AG10803 (cell line): ENCODE measurements at regions not wholly inside any gene's neighbourhood (a gene's known extent, or its start where the extent isn't known, plus 50 kb on each side); places are given as distances from the start of the nearest gene placed in this dataset.

Source experiments
- DNase-seq: peaks from one replicate; pipeline ENCODE4 v3.0.0; 2010; ENCODE audit warnings: low read depth
- H3K4me3 ChIP-seq: 2 replicates; pipeline ENCODE4 v1.5.1; 2011; ENCODE audit warnings: mild to moderate bottlenecking, low read length, control low read depth
- TF ChIP-seq, protein P1 (sequence below): conservative IDR thresholded peaks from 2 replicates; pipeline ENCODE4 v1.5.1; 2011; ENCODE audit warnings: mild to moderate bottlenecking, low read length, control low read depth, inconsistent platforms

DNA sequence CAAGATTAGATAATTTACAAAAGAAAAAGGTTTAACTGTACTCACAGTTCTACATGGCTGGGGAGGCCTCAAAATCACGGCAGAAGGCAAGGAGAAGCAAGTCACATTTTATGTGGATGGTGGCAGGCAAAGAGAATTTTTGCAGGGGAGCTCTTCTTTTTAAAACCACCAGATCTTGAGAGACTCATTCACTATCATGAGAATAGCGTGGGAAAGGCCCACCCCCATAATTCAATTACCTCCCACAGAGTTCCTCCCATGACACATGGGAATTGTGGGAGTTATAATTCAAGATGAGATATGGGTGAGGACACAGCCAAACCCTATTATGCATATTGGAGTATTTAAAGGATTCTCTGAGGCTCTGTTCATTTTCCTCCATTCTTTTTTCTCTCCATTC lies 138.7 kb upstream of the CADM2 start:
- TF ChIP-seq, protein P1, sequence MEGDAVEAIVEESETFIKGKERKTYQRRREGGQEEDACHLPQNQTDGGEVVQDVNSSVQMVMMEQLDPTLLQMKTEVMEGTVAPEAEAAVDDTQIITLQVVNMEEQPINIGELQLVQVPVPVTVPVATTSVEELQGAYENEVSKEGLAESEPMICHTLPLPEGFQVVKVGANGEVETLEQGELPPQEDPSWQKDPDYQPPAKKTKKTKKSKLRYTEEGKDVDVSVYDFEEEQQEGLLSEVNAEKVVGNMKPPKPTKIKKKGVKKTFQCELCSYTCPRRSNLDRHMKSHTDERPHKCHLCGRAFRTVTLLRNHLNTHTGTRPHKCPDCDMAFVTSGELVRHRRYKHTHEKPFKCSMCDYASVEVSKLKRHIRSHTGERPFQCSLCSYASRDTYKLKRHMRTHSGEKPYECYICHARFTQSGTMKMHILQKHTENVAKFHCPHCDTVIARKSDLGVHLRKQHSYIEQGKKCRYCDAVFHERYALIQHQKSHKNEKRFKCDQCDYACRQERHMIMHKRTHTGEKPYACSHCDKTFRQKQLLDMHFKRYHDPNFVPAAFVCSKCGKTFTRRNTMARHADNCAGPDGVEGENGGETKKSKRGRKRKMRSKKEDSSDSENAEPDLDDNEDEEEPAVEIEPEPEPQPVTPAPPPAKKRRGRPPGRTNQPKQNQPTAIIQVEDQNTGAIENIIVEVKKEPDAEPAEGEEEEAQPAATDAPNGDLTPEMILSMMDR: no peak
- no peak for DNase-seq
- no peak overlapping the region for H3K4me3 ChIP-seq

DNA sequence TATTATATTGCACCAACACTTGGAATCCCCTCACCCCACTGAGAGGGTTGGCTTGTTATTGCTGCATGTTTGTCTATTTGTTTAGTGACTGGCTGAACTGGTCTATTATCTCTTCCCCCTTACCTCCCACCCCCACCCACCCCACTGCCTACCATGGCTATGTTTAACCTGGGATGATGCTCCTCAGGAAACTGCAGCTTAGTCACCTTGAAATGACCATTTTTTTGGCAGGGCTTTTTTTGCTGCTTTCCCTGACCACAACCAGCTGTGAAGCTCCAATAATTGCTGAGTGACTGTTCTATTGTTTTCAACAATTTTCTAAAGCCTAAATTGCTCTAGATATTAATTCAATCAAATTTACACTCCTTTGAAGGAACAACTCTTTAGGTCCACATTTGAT lies 137.9 kb upstream of the CADM2 start:
- no peak overlapping the region for H3K4me3 ChIP-seq
- DNase-seq: no peak
- TF ChIP-seq, protein P1: no peak

DNA sequence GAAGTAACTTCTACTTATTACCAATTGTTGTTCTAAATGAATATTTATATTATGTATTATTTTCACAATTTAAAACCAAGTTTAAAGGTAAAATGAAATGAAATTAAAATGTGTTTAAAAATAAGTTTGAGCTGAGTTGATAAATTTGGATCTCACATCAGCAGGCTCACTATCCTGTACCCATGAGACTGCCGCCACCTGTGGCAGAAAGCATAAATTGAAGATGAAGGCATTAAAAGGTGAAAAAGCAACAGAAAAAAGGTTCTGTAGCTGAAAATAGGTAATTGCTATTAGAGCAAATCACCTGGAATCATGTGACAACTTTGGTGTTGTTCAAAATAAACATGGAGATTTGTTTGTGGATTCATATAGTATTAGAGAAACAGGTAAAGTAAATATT lies 133.0 kb upstream of the CADM2 start:
- H3K4me3 ChIP-seq: no peak overlapping the region
- no peak for DNase-seq
- TF ChIP-seq, protein P1: no peak

DNA sequence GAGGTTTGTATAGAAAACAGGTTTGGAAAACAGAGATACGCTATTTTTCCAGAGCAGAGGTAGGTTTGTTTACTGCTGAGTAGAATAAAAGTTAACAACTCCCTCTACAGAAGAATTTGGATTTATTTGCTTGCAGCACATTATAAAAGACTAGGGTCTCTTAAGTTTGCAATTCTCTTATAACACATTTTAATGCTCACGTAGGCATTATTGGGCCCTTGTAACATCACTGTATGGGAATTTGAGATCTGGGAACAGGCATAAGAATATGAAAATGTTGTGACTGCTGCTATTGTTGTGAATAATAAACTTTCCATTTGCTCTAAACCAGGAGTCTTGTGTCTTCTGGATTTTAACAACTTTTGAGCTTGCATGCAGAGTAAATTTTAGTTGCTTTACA lies 128.3 kb upstream of the CADM2 start:
- TF ChIP-seq, protein P1: no peak
- DNase-seq: no peak
- H3K4me3 ChIP-seq: no peak overlapping the region

DNA sequence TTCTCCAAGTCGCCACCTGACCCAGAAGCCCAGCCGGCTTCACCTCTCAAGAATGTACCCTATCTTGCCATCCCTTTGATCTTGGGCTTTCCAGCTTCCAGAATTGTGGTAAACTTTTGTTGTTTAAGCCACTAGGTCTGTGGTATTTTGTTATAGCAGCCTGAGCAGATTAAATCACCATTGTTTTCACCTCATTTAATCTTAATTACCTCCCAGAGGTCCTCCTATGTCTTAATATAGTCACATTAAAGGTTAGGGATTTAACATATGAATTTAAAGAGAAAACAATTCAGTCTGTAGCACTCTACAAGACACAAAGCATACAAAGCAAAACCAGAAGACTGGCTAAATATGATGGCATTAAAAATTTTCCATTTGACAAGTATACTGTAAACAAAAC lies 123.4 kb upstream of the CADM2 start:
- H3K4me3 ChIP-seq: no peak overlapping the region
- TF ChIP-seq, protein P1: no peak
- DNase-seq: no peak

DNA sequence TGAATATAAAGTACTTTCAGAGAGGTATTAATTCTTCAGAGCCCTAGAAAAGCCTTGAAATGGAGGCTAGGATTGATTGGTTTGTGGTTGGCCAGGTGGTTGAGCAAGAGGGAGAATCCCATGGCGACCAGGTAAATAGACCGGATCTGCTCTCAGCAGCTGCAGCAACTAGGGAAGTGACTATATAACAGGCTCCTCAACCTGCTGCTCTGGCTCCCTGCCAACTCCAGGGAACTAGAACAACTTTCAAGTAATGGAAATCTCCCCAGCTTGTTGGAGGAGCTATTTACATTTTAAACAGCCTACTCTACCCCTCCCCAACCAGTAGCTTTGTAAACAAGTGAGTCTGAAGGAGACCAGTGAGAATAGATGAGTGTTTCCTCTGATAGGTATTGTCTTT lies 121.8 kb upstream of the CADM2 start:
- no peak for DNase-seq
- TF ChIP-seq, protein P1: no peak
- H3K4me3 ChIP-seq: no peak overlapping the region

DNA sequence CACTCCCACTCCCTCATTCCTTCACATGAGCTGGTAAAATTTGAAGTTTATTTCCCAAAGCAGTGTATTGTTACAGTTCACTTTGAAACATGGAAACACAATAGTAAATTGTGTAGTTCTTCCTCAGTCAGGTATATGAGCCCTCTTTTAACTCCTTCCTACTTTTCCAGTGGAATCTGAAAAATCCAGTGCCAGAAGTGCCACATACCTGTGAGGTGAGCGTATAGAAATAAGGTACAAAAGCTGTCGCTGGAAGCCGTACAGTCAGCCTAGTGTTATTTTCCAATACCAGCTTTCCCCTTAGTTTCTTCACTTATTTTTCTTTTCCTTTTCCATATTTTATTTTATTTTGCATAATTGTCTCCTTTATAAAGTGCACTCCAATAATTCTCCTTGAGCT lies 81.7 kb upstream of the CADM2 start:
- no peak for DNase-seq
- H3K4me3 ChIP-seq: no peak overlapping the region
- TF ChIP-seq, protein P1: no peak
